BE2C (cell line): ENCODE measurements at regions not wholly inside any gene's neighbourhood (a gene's known extent, or its start where the extent isn't known, plus 50 kb on each side); places are given as distances from the start of the nearest gene placed in this dataset.
"Not testable (repeated sequence)": the region's sequence is repeated elsewhere in the genome, so short reads cannot be mapped to it uniquely, and the experiment has no call there.

Experiments
- DNase-seq: peaks from one replicate; pipeline ENCODE4 v3.0.0-alpha.2; 2020
- H3K27me3 ChIP-seq: fragments of 250-450 bp; sonication (Bioruptor Pico); 2 replicates; pipeline ENCODE4 v1.5.1; 2020; ENCODE audit warnings: mild to moderate bottlenecking
- H3K36me3 ChIP-seq: fragments of 250-450 bp; sonication (Bioruptor Pico); 2 replicates; pipeline ENCODE4 v1.5.1; 2020; ENCODE audit warnings: mild to moderate bottlenecking
- H3K4me1 ChIP-seq: fragments of 250-450 bp; sonication (Bioruptor Pico); 2 replicates; pipeline ENCODE4 v1.5.1; 2020
- H3K4me3 ChIP-seq: 2 replicates; pipeline ENCODE4 v1.5.1; 2011; ENCODE audit warnings: low read depth, low read length
- H3K9me3 ChIP-seq: fragments of 250-450 bp; sonication (Bioruptor Pico); 2 replicates; pipeline ENCODE4 v1.5.1; 2020
- TF ChIP-seq, protein P1 (sequence below): IDR thresholded peaks from 2 replicates; pipeline ENCODE4 v1.5.1; 2012; ENCODE audit warnings: mild to moderate bottlenecking, low read depth, low read length

DNA sequence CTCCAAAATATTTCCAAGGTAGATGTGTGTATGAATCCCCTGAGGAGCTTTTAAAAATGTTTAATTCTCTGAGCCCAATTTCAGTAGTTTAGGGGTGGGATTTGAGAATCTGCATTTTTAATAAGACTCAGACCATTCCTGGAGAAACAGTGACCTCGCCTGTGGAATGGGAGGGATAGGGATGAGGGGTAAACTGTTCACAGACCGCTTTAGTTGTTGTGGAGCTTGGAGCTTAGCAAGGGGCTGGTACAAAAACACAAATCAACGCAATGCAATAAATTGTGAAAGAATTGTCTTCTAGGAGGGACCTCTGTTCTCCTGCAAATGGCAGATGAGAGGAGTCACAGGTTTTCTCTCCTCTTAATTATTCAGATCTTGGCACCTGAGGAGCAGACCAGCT lies 239.3 kb upstream of the SULF2 start:
- no peaks in the 10 kb centered on the region for H3K9me3 ChIP-seq
- no peak for DNase-seq

DNA sequence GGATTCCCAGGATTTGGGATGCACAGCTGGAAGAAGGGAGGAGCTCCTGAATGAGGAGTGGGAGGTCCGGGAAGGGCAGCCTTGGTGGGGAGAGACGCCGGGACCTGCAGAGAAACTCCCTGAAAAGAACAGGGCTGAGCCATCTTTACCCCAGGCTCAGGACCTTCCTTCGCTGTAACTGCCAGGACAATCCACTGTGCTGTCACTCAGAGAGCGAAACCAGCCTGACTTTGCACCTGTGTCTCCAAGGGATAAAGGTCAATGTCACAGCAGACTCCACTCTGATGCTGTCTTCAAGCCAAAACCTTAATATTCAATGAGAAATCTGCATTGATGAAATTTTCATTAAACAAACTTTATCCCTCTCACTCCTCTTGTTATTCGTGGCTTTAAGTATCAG lies 235.4 kb upstream of the SULF2 start:
- not testable (repeated sequence) for H3K36me3 ChIP-seq, H3K4me1 ChIP-seq, H3K4me3 ChIP-seq, DNase-seq, H3K9me3 ChIP-seq, H3K27me3 ChIP-seq

More for the DNA sequence above, 239.3 kb upstream of the SULF2 start:
- TF ChIP-seq, protein P1, sequence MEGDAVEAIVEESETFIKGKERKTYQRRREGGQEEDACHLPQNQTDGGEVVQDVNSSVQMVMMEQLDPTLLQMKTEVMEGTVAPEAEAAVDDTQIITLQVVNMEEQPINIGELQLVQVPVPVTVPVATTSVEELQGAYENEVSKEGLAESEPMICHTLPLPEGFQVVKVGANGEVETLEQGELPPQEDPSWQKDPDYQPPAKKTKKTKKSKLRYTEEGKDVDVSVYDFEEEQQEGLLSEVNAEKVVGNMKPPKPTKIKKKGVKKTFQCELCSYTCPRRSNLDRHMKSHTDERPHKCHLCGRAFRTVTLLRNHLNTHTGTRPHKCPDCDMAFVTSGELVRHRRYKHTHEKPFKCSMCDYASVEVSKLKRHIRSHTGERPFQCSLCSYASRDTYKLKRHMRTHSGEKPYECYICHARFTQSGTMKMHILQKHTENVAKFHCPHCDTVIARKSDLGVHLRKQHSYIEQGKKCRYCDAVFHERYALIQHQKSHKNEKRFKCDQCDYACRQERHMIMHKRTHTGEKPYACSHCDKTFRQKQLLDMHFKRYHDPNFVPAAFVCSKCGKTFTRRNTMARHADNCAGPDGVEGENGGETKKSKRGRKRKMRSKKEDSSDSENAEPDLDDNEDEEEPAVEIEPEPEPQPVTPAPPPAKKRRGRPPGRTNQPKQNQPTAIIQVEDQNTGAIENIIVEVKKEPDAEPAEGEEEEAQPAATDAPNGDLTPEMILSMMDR, result no peak
- Histone ChIP-seq H3K4me1 (peaks cover 10% of the 10 kb centered on the region), H3K4me3 (peak overlapping the region; percentile 42), H3K27me3 (no peaks in the 10 kb centered on the region), H3K36me3 (no peaks in the 10 kb centered on the region)

DNA sequence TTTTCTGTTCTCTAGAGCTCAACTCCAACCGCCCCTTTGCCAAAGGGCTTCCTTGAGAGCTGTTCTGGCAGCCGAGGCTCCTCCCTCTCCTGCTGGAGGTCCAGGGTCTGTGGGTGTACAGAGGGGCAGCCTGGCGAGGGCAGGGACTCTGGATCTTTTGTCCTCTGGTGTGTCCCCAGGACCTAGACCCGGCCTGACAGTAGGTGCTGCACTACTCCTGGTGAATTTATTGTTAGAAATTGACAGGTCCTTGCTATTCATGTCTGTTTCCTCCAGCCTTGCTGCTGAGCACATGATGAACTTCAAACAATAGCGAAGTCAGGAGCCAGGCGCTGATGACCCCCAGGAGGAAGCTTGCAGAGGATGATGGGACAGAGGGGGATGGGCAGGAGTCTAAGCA lies 234.7 kb upstream of the SULF2 start:
- Histone ChIP-seq H3K36me3 (no peaks in the 10 kb centered on the region), H3K4me1 (peaks cover 6% of the 10 kb centered on the region; the same call in 1 of the 2 replicates), H3K27me3 (no peaks in the 10 kb centered on the region), H3K9me3 (no peaks in the 10 kb centered on the region), H3K4me3 (no peak overlapping the region)
- TF ChIP-seq, protein P1, result no peak
- no peak for DNase-seq

DNA sequence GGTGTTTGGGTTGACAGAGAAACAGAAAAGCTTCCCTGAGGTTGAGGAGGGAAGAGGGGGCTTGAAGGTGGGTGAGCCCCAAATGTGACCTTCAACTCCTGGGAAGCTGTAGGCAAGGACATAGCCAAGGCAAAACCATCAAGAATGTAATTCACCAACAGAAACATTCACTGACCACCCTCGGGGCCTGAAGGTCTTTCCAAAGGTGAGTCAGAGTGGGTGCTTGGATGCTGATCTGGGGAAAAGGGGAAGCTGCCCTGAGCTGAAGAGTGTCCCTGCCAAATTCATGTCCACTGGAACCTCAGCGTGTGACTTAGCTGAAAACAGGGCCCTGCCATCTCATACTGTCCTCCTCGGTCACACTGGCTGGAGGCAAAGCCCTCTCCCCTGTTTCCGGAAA lies 234.2 kb upstream of the SULF2 start:
- Histone ChIP-seq H3K27me3 (no peaks in the 10 kb centered on the region), H3K9me3 (no peaks in the 10 kb centered on the region), H3K36me3 (no peaks in the 10 kb centered on the region), H3K4me1 (peaks cover 1% of the 10 kb centered on the region; the same call in 1 of the 2 replicates), H3K4me3 (no peak overlapping the region)
- TF ChIP-seq, protein P1, result no peak
- no peak for DNase-seq

DNA sequence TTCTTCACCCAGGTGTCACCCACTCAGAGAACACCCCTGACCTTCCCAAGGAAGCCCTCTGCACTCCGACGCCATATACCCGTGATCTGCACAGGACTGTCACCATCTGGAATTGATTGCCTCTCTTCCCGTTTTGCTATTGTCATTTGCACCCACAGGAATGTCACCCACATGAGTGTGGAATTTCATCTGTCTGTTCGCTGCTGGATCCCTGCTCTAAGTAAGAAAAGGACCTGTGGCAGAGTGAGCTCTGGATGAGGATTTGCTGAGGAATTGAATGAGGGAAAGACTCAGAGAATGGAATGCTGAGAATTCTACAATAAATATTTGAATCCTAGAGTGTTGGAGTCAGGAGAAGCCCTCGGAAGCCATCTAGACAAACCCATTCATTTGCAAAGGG lies 233.6 kb upstream of the SULF2 start:
- H3K36me3 ChIP-seq, H3K4me3 ChIP-seq, DNase-seq, H3K9me3 ChIP-seq, H3K4me1 ChIP-seq, H3K27me3 ChIP-seq: not testable (repeated sequence)

DNA sequence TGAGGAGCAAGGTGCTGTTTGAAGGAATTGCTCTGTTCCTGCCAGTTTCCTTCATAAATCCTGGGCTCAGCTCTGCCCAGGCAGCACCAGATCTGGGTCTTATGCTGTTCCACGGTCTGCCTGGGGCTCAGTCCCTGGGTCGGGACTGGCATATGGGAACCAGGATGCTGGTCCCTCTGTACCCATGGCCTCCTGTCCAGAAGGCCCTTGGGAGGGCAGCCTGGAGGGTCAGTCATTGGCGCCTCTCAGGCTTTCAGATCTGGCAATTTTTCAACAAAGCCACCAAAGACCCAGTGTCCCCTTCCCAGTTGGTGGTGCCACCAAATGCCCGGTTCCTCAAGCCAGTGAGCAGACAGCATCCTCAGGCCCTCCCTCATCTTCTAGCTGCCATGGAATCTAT lies 232.7 kb upstream of the SULF2 start:
- H3K9me3 ChIP-seq, result no peaks in the 10 kb centered on the region
- TF ChIP-seq, protein P1, result no peak
- H3K4me1 ChIP-seq, result no peaks in the 10 kb centered on the region
- H3K27me3 ChIP-seq, result no peaks in the 10 kb centered on the region
- no peak for DNase-seq
- no peaks in the 10 kb centered on the region for H3K36me3 ChIP-seq
- no peak overlapping the region for H3K4me3 ChIP-seq

DNA sequence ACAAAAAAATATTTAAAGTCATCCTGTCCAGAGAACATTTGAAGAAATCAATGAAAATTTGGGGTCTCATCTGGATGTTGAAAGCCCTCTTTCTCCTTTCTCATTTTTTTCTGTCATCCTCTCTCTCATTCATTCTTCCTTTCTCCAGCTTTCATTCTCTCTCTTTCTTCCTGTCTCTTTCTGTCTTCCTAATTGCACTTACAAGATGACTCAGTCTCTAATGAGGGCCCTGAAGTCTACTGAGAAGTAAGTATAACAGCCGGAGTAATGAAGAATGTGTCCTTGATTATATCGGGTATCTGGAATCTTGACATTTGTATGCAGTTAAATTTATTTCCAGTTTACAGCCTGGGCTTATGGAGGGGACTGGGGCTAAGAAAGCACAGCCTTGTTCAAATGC lies 232.2 kb upstream of the SULF2 start:
- TF ChIP-seq, protein P1, result no peak
- no peaks in the 10 kb centered on the region for H3K27me3 ChIP-seq
- no peaks in the 10 kb centered on the region for H3K36me3 ChIP-seq
- H3K4me1 ChIP-seq, result 0 out of 2 replicates have a peak, but pooled peaks cover 3% of the 10 kb centered on the region
- DNase-seq, result no peak
- no peaks in the 10 kb centered on the region for H3K9me3 ChIP-seq
- no peak overlapping the region for H3K4me3 ChIP-seq
